GM12878 (cell line): ENCODE measurements at regions not wholly inside any gene's neighbourhood (a gene's known extent, or its start where the extent isn't known, plus 50 kb on each side); places are given as distances from the start of the nearest gene placed in this dataset.

Source experiments
- BCL11A ChIP-seq: IDR thresholded peaks from 2 replicates; pipeline ENCODE4 v1.6.1; 2011; ENCODE audit warnings: low read depth, low read length
- BRCA1 ChIP-seq: IDR thresholded peaks from 2 replicates; pipeline ENCODE4 v1.6.1; 2011; ENCODE audit warnings: low read depth, low read length, improper control_type of control experiment
- CTCF ChIP-seq, 3 experiments: IDR thresholded peaks in 2 of 3; conservative IDR thresholded peaks in 1 of 3; 2 replicates each; pipeline ENCODE4 v1.5.1; 2011; ENCODE audit warnings: low read depth in 3 of 3, low read length in 3 of 3, mild to moderate bottlenecking in 3 of 3, control low read depth in 2 of 3, moderate library complexity in 2 of 3, inconsistent platforms in 1 of 3, mixed read lengths in 1 of 3; ENCODE audit not compliant: control insufficient read depth in 2 of 3, insufficient read depth in 1 of 3; ENCODE audit errors: extremely low read depth in 1 of 3
- JUND ChIP-seq: IDR thresholded peaks from 2 replicates; pipeline ENCODE4 v1.6.1; 2012; ENCODE audit warnings: low read depth, mild to moderate bottlenecking, low read length, improper control_type of control experiment, moderate library complexity
- MEF2A ChIP-seq: IDR thresholded peaks from 2 replicates; pipeline ENCODE4 v1.6.1; 2011; ENCODE audit warnings: low read depth, mild to moderate bottlenecking, low read length, moderate library complexity; ENCODE audit not compliant: insufficient read depth
- POLR2A ChIP-seq: IDR thresholded peaks from 2 replicates; pipeline ENCODE4 v1.6.1; 2011; ENCODE audit warnings: low read depth, mild to moderate bottlenecking, low read length
- RAD21 ChIP-seq: IDR thresholded peaks from 2 replicates; pipeline ENCODE4 v1.6.1; 2011; ENCODE audit warnings: mild to moderate bottlenecking, low read depth, low read length, moderate library complexity; ENCODE audit not compliant: insufficient read depth
- SKIL ChIP-seq: fragments of 450-650 bp; IDR thresholded peaks from 2 replicates; pipeline ENCODE4 v1.6.1; 2017; ENCODE audit warnings: mild to moderate bottlenecking, low read depth, inconsistent platforms; ENCODE audit not compliant: poor library complexity, severe bottlenecking
- TCF3 ChIP-seq: IDR thresholded peaks from 2 replicates; pipeline ENCODE4 v1.6.1; 2012; ENCODE audit warnings: low read depth, mild to moderate bottlenecking, low read length, borderline replicate concordance; ENCODE audit not compliant: insufficient read depth

GRCh38 chr21:18954441-18954844, 550.9 kb upstream of the TMPRSS15 start:
- no peak for TF ChIP-seq MEF2A
- TF ChIP-seq BRCA1, result no peak
- TF ChIP-seq POLR2A, result no peak
- TF ChIP-seq TCF3, result no peak
- TF ChIP-seq CTCF (IDR thresholded peaks at IDR 0.05 in 2 of 3, conservative IDR thresholded peaks at IDR 0.05 in 1 of 3; ENCODE audit: control insufficient read depth in 2 of 3, extremely low read depth in 1 of 3, insufficient read depth in 1 of 3, low read depth in 3 of 3, low read length in 3 of 3), result no peak
- TF ChIP-seq RAD21, result no peak
- TF ChIP-seq BCL11A, result no peak
- TF ChIP-seq JUND, result no peak
- no peak for TF ChIP-seq SKIL
